Pancreas (tissue), 10 donors: ENCODE measurements at regions not wholly inside any gene's neighbourhood (a gene's known extent, or its start where the extent isn't known, plus 50 kb on each side); places are given as distances from the start of the nearest gene placed in this dataset.

Experiments used
- ATAC-seq, 4 donors: fragments of 200-7000 bp; cut with Tn5 transposase; one replicate each; pipeline versions ENCODE4 v1.8.0 to v1.9.1; 2020; ENCODE audit warnings: mild to moderate bottlenecking in 4 of 4, moderate library complexity in 4 of 4
- DNase-seq, 6 donors: peaks; one replicate each; pipeline ENCODE4 v3.0.0-alpha.2; 2020
- FAIRE-seq: peaks from 2 replicates; lab custom pipeline; 2012; peaks lifted over from hg19 to GRCh38; lab: Jason Lieb, UNC
- H3K27ac ChIP-seq, 4 donors: fragments of 200-600 bp; sonication (generic); 1 replicate in 3 of 4; 2 replicates in 1 of 4; pipeline versions ENCODE4 v1.5.0 to v1.8.0; 2020
- H3K27me3 ChIP-seq, 4 donors: fragments of 200-600 bp; one replicate each; pipeline ENCODE4 v1.8.0; 2021
- H3K36me3 ChIP-seq, 3 donors: fragments of 200-600 bp; sonication (generic) in 1 of 3; one replicate each; pipeline versions ENCODE4 v1.5.0 to v1.8.0; 2020 to 2021
- H3K4me1 ChIP-seq, 3 donors: fragments of 200-600 bp; one replicate each; pipeline ENCODE4 v1.8.0; 2021
- H3K4me3 ChIP-seq, 4 donors: fragments of 200-600 bp; sonication (generic) in 2 of 4; one replicate each; pipeline versions ENCODE4 v1.5.0 to v1.8.0; 2020 to 2021
- H3K9me3 ChIP-seq, 4 donors: fragments of 200-600 bp; one replicate each; pipeline ENCODE4 v1.8.0; 2021
- WGBS, 2 donors: extraction: QIAGEN DNeasy Blood & Tissue Kit; methylation state at CpG; one replicate each; pipeline ENCODE4 v1.1.7; 2013; 5-methylcytosine and 5-hydroxymethylcytosine counted together
- intact Hi-C, 3 donors: fragments of 100-400 bp; cut with DNase I; formaldehyde crosslinking; loops; one replicate each; pipeline versions ENCODE4 v1.11.1 to v1.14.2; 2022
- TF ChIP-seq, protein P1 (sequence below), 4 donors: fragments of 200-600 bp; sonication (generic) in 3 of 4; IDR thresholded peaks; one replicate each; pipeline versions ENCODE4 v1.5.0 to v1.8.0; 2021; ENCODE audit warnings: antibody characterized with exemption in 4 of 4
- donor health status: healthy with polysubstance abuse.
- donor health status: DM: no; HTN: no; CAD: no; lungs with moderate emphysema.
- donor health status: DM: no; HTN: no; CAD: no.
- donor health status: control.
- donor health status: control.
- donor health status: Bipolar disorder and iron deficiency.
- donor health status: DM: yes; HTN: yes; CAD: no.
- donor health status: DM: no; HTN: no; CAD: no.
- donor health status: DM: no; HTN: no; CAD: no.
- donor health status: DM: yes; HTN: yes; CAD: no.

GRCh38 chr13:74573654-74574053, 439.4 kb upstream of the KLF12 start:
- DNase-seq (no peak), ATAC-seq (no peak), FAIRE-seq (no peak)
- Histone ChIP-seq H3K4me1 (no peaks in the 10 kb centered on the region), H3K4me3 (no peak overlapping the region), H3K36me3 (no peaks in the 10 kb centered on the region), H3K9me3 (no peaks in the 10 kb centered on the region), H3K27me3 (peaks cover 0 to 14% (median 0%) of the 10 kb centered on the region in 4 donors), H3K27ac (no peak overlapping the region)
- WGBS, 2 donors: 67 to 70% methylated on average over 7 of the region's 7 CpGs
- TF ChIP-seq, protein P1, sequence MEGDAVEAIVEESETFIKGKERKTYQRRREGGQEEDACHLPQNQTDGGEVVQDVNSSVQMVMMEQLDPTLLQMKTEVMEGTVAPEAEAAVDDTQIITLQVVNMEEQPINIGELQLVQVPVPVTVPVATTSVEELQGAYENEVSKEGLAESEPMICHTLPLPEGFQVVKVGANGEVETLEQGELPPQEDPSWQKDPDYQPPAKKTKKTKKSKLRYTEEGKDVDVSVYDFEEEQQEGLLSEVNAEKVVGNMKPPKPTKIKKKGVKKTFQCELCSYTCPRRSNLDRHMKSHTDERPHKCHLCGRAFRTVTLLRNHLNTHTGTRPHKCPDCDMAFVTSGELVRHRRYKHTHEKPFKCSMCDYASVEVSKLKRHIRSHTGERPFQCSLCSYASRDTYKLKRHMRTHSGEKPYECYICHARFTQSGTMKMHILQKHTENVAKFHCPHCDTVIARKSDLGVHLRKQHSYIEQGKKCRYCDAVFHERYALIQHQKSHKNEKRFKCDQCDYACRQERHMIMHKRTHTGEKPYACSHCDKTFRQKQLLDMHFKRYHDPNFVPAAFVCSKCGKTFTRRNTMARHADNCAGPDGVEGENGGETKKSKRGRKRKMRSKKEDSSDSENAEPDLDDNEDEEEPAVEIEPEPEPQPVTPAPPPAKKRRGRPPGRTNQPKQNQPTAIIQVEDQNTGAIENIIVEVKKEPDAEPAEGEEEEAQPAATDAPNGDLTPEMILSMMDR (IDR thresholded peaks at IDR 0.05): no peak
- intact Hi-C loops: no loop called here

- Histone ChIP-seq H3K27me3 (peaks cover 0 to 14% (median 0%) of the 10 kb centered on the region in 4 donors), H3K4me1 (no peaks in the 10 kb centered on the region), H3K9me3 (no peaks in the 10 kb centered on the region), H3K36me3 (no peaks in the 10 kb centered on the region), H3K27ac (no peak overlapping the region), H3K4me3 (no peak overlapping the region)
- FAIRE-seq (no peak), DNase-seq (no peak), ATAC-seq (no peak)
- WGBS, 2 donors: 76% methylated on average over 4 of the region's 4 CpGs
- intact Hi-C loops: no loop called here
- TF ChIP-seq, protein P1 (IDR thresholded peaks at IDR 0.05): no peak
Measured at GRCh38 chr13:74571811-74572210, 437.6 kb upstream of the KLF12 start.

DNA sequence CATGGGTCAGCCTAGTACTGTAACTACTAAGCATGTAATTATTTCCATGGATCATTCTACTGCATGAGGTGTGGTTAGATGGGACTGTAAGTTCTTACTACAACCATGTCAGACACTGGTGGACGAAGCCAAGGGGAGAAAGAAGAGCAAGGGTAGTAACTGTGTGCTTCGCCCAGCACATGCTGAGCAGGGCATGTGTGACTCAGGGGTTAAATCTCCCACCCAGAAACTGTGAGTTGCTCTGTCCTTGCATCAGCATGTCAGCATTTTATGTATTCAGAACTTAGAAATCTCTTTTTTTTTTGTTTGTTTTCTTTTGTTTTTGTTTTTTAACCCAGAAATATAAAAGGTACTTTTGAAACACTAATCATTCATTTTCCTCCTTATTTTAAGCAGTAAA, 436.6 kb upstream of the KLF12 start:
- Histone ChIP-seq H3K4me1 (no peaks in the 10 kb centered on the region), H3K9me3 (no peaks in the 10 kb centered on the region), H3K4me3 (no peak overlapping the region), H3K27me3 (peaks cover 0 to 14% (median 0%) of the 10 kb centered on the region in 4 donors), H3K27ac (no peak overlapping the region), H3K36me3 (no peaks in the 10 kb centered on the region)
- TF ChIP-seq, protein P1 (IDR thresholded peaks at IDR 0.05): no peak
- no peak for FAIRE-seq
- no peak for DNase-seq
- WGBS, 2 donors: 55 to 72% methylated on average over 2 of the region's 2 CpGs
- intact Hi-C loops: no loop called here
- ATAC-seq: no peak

- H3K4me1 ChIP-seq: no peaks in the 10 kb centered on the region
- peaks cover 0 to 13% (median 0%) of the 10 kb centered on the region in 4 donors for H3K27me3 ChIP-seq
- intact Hi-C loops: no loop called here
- no peak for FAIRE-seq
- H3K27ac ChIP-seq: no peak overlapping the region
- 78 to 86% methylated on average over 1 of the region's 1 CpG for WGBS, 2 donors
- no peaks in the 10 kb centered on the region for H3K9me3 ChIP-seq
- H3K4me3 ChIP-seq: no peak overlapping the region
- no peak for DNase-seq
- ATAC-seq: no peak
- TF ChIP-seq, protein P1 (IDR thresholded peaks at IDR 0.05): no peak
- no peaks in the 10 kb centered on the region for H3K36me3 ChIP-seq
Measured at GRCh38 chr13:74570046-74570445, 435.8 kb upstream of the KLF12 start.

DNA sequence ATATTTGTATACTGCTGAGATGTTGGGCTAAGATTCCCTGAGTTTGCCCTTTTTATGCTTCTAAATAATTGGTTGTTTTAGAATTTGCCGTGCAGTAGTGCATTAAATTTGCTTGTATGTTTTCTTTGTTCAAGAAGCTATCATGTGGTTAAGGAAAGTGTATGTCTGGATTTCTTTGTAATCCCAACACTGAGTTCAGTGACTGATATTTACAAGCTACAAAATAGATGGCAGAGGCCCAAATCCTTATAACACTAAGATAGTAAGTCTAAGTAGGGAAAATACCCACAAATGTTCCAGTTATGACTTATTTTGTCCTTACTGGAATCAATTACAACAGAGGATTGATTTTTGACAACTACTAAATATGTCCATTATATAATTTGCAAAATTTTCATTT, 435.0 kb upstream of the KLF12 start:
- FAIRE-seq: no peak
- intact Hi-C loops: no loop called here
- WGBS, 2 donors: 0% methylated on average over 1 of the region's 1 CpG

More for the DNA sequence above, 435.0 kb upstream of the KLF12 start:
- no peaks in the 10 kb centered on the region for H3K36me3 ChIP-seq
- H3K27ac ChIP-seq: no peak overlapping the region
- no peaks in the 10 kb centered on the region for H3K4me1 ChIP-seq
- no peak for ATAC-seq
- no peak overlapping the region for H3K4me3 ChIP-seq
- peaks cover 0 to 8% (median 0%) of the 10 kb centered on the region in 4 donors for H3K27me3 ChIP-seq
- TF ChIP-seq, protein P1 (IDR thresholded peaks at IDR 0.05): no peak
- H3K9me3 ChIP-seq: no peaks in the 10 kb centered on the region
- no peak for DNase-seq
